ENCODE measurements at regions not wholly inside any gene's neighbourhood (a gene's known extent, or its start where the extent isn't known, plus 50 kb on each side); places are given as distances from the start of the nearest gene placed in this dataset.

GRCh38 chr11:19646308-19646707, 66.3 kb upstream of the NAV2 start:
- H3K18ac ChIP-seq (ENCODE audit: extremely low read depth, low read length) = no peak overlapping the region
- H3K36me3 ChIP-seq (ENCODE audit: control insufficient read depth in 2 of 4, insufficient read depth in 4 of 4, low read length in 3 of 4) = no peaks in the 10 kb centered on the region
- H2BK5ac ChIP-seq (ENCODE audit: low read depth, low read length) = no peak overlapping the region
- no peak overlapping the region for H2BK15ac ChIP-seq (ENCODE audit: low read length)
- no peak overlapping the region for H2BK120ac ChIP-seq (replicated peaks; ENCODE audit: low read depth, low read length)
- H3K14ac ChIP-seq (ENCODE audit: insufficient read length) = no peak overlapping the region
- no peaks in the 10 kb centered on the region for H3K4me1 ChIP-seq (replicated peaks in 1 of 4; ENCODE audit: control insufficient read depth in 3 of 4, insufficient read depth in 4 of 4, low read length in 3 of 4)
- no peak overlapping the region for H2AFZ ChIP-seq (ENCODE audit: low read length)
- H3K27me3 ChIP-seq (replicated peaks in 1 of 4; ENCODE audit: control insufficient read depth in 3 of 4, extremely low read depth in 1 of 4, insufficient read depth in 3 of 4, low read length in 3 of 4) = no peaks in the 10 kb centered on the region
- H3K79me2 ChIP-seq (ENCODE audit: control insufficient read depth in 1 of 2, insufficient read depth in 2 of 2, low read length in 2 of 2) = no peaks in the 10 kb centered on the region
- H2BK12ac ChIP-seq (ENCODE audit: low read depth, low read length) = no peak overlapping the region
- no peak overlapping the region for H4K8ac ChIP-seq (ENCODE audit: extremely low read depth, insufficient read depth, low read length)
- no peak overlapping the region for H3K4me2 ChIP-seq (ENCODE audit: insufficient read depth in 1 of 2, low read depth in 2 of 2, low read length in 2 of 2)
- H3K9ac ChIP-seq (replicated peaks in 1 of 4; ENCODE audit: extremely low read depth in 1 of 4, low read depth in 3 of 4, low read length in 3 of 4) = no peak overlapping the region
- H3K4me3 ChIP-seq (ENCODE audit: extremely low read depth in 1 of 4, insufficient read depth in 2 of 4, low read depth in 3 of 4, low read length in 4 of 4) = no peak overlapping the region
- H4K20me1 ChIP-seq (replicated peaks in 1 of 2; ENCODE audit: control insufficient read depth in 1 of 2, insufficient read depth in 2 of 2, low read length in 2 of 2) = no peaks in the 10 kb centered on the region
- no peak overlapping the region for H3K56ac ChIP-seq (replicated peaks; ENCODE audit: insufficient read length, low read depth, low read length)
- DNase-seq (ENCODE audit: low read depth in 1 of 2, low spot score in 2 of 2) (no peak), FAIRE-seq (no peak)
- no peaks in the 10 kb centered on the region for H3K9me3 ChIP-seq (ENCODE audit: insufficient read depth in 2 of 2, low read depth in 1 of 2, low read length in 1 of 2)
- H4K91ac ChIP-seq (replicated peaks; ENCODE audit: insufficient read length, low read length) = no peak overlapping the region
- 85% methylated on average over 1 of the region's 1 CpG; no CpG with 5 or more reads in 1 of the 2 experiments for WGBS, 2 experiments (ENCODE audit: extremely low coverage in 1 of 2, insufficient coverage in 1 of 2, insufficient read length in 1 of 2, insufficient replicate concordance in 2 of 2, low coverage in 1 of 2, low lambda C conversion rate in 2 of 2, missing lambda C conversion rate in 1 of 2)
- no peak overlapping the region for H3K23ac ChIP-seq (ENCODE audit: insufficient read length)
- H2BK20ac ChIP-seq (ENCODE audit: low read length) = no peak overlapping the region
- TF ChIP-seq KDM1A (IDR thresholded peaks at IDR 0.05; ENCODE audit: borderline replicate concordance, low read length) (no peak), RBBP5 (IDR thresholded peaks at IDR 0.05; ENCODE audit: borderline replicate concordance, low read depth, low read length) (no peak), KDM4A (IDR thresholded peaks at IDR 0.05; ENCODE audit: low read depth, low read length, severe bottlenecking) (no peak), MAFK (IDR thresholded peaks at IDR 0.05; ENCODE audit: low read depth, low read length) (no peak), CHD1 (IDR thresholded peaks at IDR 0.05; ENCODE audit: low read depth, low read length) (no peak), PHF8 (conservative IDR thresholded peaks at IDR 0.05; ENCODE audit: low read depth, low read length) (no peak), RNF2 (IDR thresholded peaks at IDR 0.05; ENCODE audit: borderline replicate concordance, low read depth, low read length, missing control alignments, poor library complexity, severe bottlenecking) (no peak), TAF1 (IDR thresholded peaks at IDR 0.05; ENCODE audit: low read depth, low read length) (no peak), RAD21 (IDR thresholded peaks at IDR 0.05 in 1 of 2, conservative IDR thresholded peaks at IDR 0.05 in 1 of 2; ENCODE audit: low read depth in 2 of 2, low read length in 2 of 2) (no peak), CTBP2 (IDR thresholded peaks at IDR 0.05; ENCODE audit: borderline replicate concordance, insufficient read depth, insufficient read length, low read length) (no peak), E2F6 (IDR thresholded peaks at IDR 0.05) (no peak), NRF1 (IDR thresholded peaks at IDR 0.05; ENCODE audit: low read depth, low read length) (no peak), SP4 (IDR thresholded peaks at IDR 0.05; ENCODE audit: low read length) (no peak)
- no peak overlapping the region for H2AK5ac ChIP-seq (ENCODE audit: low read depth, low read length)
- H3K79me1 ChIP-seq (ENCODE audit: low read depth, low read length) = no peaks in the 10 kb centered on the region
- POLR2A ChIA-PET (ENCODE audit: partially characterized antibody) = interaction anchor here (1.3 kb wide), 1 partner anchor 11 kb away, joined by 3 read pairs; no protein-coding TSS in a partner anchor
- H4K5ac ChIP-seq (ENCODE audit: insufficient read length, low read depth, low read length) = no peak overlapping the region
- no peak overlapping the region for H3K27ac ChIP-seq (ENCODE audit: low read depth, low read length)
- no peaks in the 10 kb centered on the region for H3K23me2 ChIP-seq (ENCODE audit: low read depth, low read length)
- CTCF ChIA-PET (ENCODE audit: partially characterized antibody) = interaction anchor here (0.7 to 4.2 kb wide), 11 partner anchors 11 to 260 kb away, joined by 3 to 23 read pairs (median 3); no protein-coding TSS in a partner anchor
- no peak overlapping the region for H3K4ac ChIP-seq (replicated peaks; ENCODE audit: insufficient read length, low read depth, low read length)
